GM19240 (cell line): ENCODE measurements at regions not wholly inside any gene's neighbourhood (a gene's known extent, or its start where the extent isn't known, plus 50 kb on each side); places are given as distances from the start of the nearest gene placed in this dataset.

Experiments used
- DNase-seq: peaks from one replicate; pipeline ENCODE4 v3.0.0; 2011; ENCODE audit warnings: low spot score; ENCODE audit not compliant: insufficient read length

GRCh38 chr6:156310701-156311100 lies 466.5 kb upstream of the ARID1B start:
- no peak for DNase-seq

- DNase-seq: no peak
Measured at GRCh38 chr6:156309017-156309416, 468.2 kb upstream of the ARID1B start.

- DNase-seq: no peak
Measured at GRCh38 chr6:156308604-156309003, 468.6 kb upstream of the ARID1B start.

GRCh38 chr6:156306531-156306930 lies 470.6 kb upstream of the ARID1B start:
- DNase-seq: no peak

- no peak for DNase-seq
Measured at GRCh38 chr6:156283091-156283490, 494.1 kb upstream of the ARID1B start.

- DNase-seq: no peak
Measured at GRCh38 chr6:156282087-156282486, 495.1 kb upstream of the ARID1B start.

- no peak for DNase-seq
Measured at GRCh38 chr6:156281266-156281665, 495.9 kb upstream of the ARID1B start.

- DNase-seq: peak; percentile 12
Measured at GRCh38 chr6:156280065-156280464, 497.1 kb upstream of the ARID1B start.

GRCh38 chr6:156279261-156279969 lies 497.8 kb upstream of the ARID1B start:
- peak; percentile 6 for DNase-seq

GRCh38 chr6:156273065-156273711 lies 504.0 kb upstream of the ARID1B start:
- no peak for DNase-seq

GRCh38 chr6:156269751-156270369 lies 507.3 kb upstream of the ARID1B start:
- DNase-seq: no peak

- DNase-seq: no peak
Measured at GRCh38 chr6:156268849-156269248, 508.3 kb upstream of the ARID1B start.

- no peak for DNase-seq
Measured at GRCh38 chr6:156262014-156262413, 515.2 kb upstream of the ARID1B start.

- DNase-seq: no peak
Measured at GRCh38 chr6:156260815-156261214, 516.4 kb upstream of the ARID1B start.

GRCh38 chr6:156258981-156259380 lies 518.2 kb upstream of the ARID1B start:
- no peak for DNase-seq

- no peak for DNase-seq
Measured at GRCh38 chr6:156256161-156256560, 521.0 kb upstream of the ARID1B start.

GRCh38 chr6:156254240-156254639 lies 522.9 kb upstream of the ARID1B start:
- no peak for DNase-seq

- DNase-seq: no peak
Measured at GRCh38 chr6:156250593-156250992, 526.6 kb upstream of the ARID1B start.

GRCh38 chr6:156242206-156242605 lies 535.0 kb upstream of the ARID1B start:
- DNase-seq: no peak

- no peak for DNase-seq
Measured at GRCh38 chr6:156231026-156231765, 546.0 kb upstream of the ARID1B start.

- no peak for DNase-seq
Measured at GRCh38 chr6:156219973-156220372, 557.2 kb upstream of the ARID1B start.

GRCh38 chr6:156205678-156206077 lies 571.5 kb upstream of the ARID1B start:
- DNase-seq: no peak
